Thyroid gland (tissue), 4 donors: ENCODE measurements at regions not wholly inside any gene's neighbourhood (a gene's known extent, or its start where the extent isn't known, plus 50 kb on each side); places are given as distances from the start of the nearest gene placed in this dataset.

Source experiments
- POLR2A ChIP-seq, 2 donors: fragments of 450-650 bp; IDR thresholded peaks; one replicate each; pipeline ENCODE4 v1.6.1; 2017; ENCODE audit warnings: antibody characterized with exemption in 2 of 2, mild to moderate bottlenecking in 2 of 2, moderate library complexity in 1 of 2
- TF ChIP-seq, protein P1 (sequence below), 6 experiments: fragments of 200-600 bp in 3 of 6; fragments of 450-650 bp in 3 of 6; sonication (generic) in 3 of 6; IDR thresholded peaks; one replicate each; pipeline ENCODE4 v1.5.1; 2016 to 2019; ENCODE audit warnings: antibody characterized with exemption in 6 of 6, mild to moderate bottlenecking in 2 of 6, inconsistent platforms in 1 of 6, moderate library complexity in 1 of 6

DNA sequence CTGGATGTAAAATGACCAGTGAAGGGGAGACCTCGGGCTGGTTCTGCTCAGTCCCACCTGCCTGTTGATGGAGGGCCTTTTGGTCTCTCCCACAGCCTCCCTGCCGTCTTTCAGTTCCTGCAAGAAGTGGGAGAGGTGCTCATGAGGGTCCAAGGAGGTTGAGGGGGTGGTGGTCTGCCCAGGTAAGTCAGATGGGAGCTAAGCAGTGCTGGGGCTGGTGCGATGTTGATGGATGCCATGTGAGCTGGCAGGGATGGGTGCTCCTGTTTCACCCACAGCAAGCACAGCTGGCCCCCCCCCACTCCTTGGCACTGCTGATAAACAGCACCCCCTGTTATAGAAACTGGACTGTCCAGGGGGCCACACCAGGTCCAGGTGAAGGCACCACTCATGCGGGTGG is 145.6 kb downstream of the NSG2 start:
- TF ChIP-seq, protein P1, sequence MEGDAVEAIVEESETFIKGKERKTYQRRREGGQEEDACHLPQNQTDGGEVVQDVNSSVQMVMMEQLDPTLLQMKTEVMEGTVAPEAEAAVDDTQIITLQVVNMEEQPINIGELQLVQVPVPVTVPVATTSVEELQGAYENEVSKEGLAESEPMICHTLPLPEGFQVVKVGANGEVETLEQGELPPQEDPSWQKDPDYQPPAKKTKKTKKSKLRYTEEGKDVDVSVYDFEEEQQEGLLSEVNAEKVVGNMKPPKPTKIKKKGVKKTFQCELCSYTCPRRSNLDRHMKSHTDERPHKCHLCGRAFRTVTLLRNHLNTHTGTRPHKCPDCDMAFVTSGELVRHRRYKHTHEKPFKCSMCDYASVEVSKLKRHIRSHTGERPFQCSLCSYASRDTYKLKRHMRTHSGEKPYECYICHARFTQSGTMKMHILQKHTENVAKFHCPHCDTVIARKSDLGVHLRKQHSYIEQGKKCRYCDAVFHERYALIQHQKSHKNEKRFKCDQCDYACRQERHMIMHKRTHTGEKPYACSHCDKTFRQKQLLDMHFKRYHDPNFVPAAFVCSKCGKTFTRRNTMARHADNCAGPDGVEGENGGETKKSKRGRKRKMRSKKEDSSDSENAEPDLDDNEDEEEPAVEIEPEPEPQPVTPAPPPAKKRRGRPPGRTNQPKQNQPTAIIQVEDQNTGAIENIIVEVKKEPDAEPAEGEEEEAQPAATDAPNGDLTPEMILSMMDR (IDR thresholded peaks at IDR 0.05): no peak
- TF ChIP-seq POLR2A (IDR thresholded peaks at IDR 0.05): no peak
